Muscle layer of colon (tissue), 2 donors: ENCODE measurements at regions not wholly inside any gene's neighbourhood (a gene's known extent, or its start where the extent isn't known, plus 50 kb on each side); places are given as distances from the start of the nearest gene placed in this dataset.

ENCODE experiments used
- H3K27ac ChIP-seq: one replicate; pipeline ENCODE4 v1.7.0; 2013; ENCODE audit warnings: low read depth, mild to moderate bottlenecking, low read length, moderate library complexity
- H3K27me3 ChIP-seq, 2 donors: one replicate each; pipeline ENCODE4 v1.7.0; 2013; ENCODE audit warnings: low read length in 2 of 2, mild to moderate bottlenecking in 2 of 2; ENCODE audit not compliant: insufficient read depth in 2 of 2, control insufficient read depth in 1 of 2
- H3K36me3 ChIP-seq: one replicate; pipeline ENCODE4 v1.7.0; 2013; ENCODE audit warnings: mild to moderate bottlenecking, low read length; ENCODE audit not compliant: insufficient read depth
- H3K4me1 ChIP-seq: one replicate; pipeline ENCODE4 v1.7.0; 2013; ENCODE audit warnings: mild to moderate bottlenecking, low read length; ENCODE audit not compliant: insufficient read depth
- H3K4me3 ChIP-seq, 2 donors: one replicate each; pipeline ENCODE4 v1.7.0; 2013; ENCODE audit warnings: low read length in 2 of 2, low read depth in 1 of 2, mild to moderate bottlenecking in 1 of 2, moderate library complexity in 1 of 2
- H3K9ac ChIP-seq: one replicate; pipeline ENCODE4 v1.7.0; 2013; ENCODE audit warnings: low read length
- H3K9me3 ChIP-seq: one replicate; pipeline ENCODE4 v1.7.0; 2013; ENCODE audit warnings: mild to moderate bottlenecking, low read length
- donor health status: abdominal sarcoma.
- donor health status: Adenocarcinoma of cecum.

DNA sequence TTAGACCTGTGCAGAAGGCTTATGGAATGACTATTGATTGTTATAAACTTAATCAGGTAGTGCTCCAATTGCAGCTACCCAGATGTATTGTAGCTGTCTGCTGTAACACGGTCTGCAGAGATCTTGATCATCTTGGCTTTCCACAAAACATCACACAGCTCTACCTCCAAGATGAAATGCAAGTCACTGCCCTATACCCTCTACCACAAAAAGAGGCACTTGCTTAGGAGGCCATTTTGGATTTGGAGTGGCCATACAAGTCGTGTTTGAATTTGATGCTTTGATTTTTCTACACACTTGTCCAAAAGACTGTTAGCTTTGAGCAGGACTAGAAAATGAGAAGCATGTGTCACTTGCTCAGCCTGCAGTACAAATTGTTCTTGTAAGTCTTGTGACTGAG, 377.2 kb downstream of the TNS3 start:
- H3K27me3 ChIP-seq, result no peaks in the 10 kb centered on the region
- H3K27ac ChIP-seq, result no peak overlapping the region
- no peaks in the 10 kb centered on the region for H3K36me3 ChIP-seq
- H3K9me3 ChIP-seq, result no peaks in the 10 kb centered on the region
- no peak overlapping the region for H3K4me3 ChIP-seq
- peaks cover 7% of the 10 kb centered on the region for H3K4me1 ChIP-seq
- H3K9ac ChIP-seq, result no peak overlapping the region

DNA sequence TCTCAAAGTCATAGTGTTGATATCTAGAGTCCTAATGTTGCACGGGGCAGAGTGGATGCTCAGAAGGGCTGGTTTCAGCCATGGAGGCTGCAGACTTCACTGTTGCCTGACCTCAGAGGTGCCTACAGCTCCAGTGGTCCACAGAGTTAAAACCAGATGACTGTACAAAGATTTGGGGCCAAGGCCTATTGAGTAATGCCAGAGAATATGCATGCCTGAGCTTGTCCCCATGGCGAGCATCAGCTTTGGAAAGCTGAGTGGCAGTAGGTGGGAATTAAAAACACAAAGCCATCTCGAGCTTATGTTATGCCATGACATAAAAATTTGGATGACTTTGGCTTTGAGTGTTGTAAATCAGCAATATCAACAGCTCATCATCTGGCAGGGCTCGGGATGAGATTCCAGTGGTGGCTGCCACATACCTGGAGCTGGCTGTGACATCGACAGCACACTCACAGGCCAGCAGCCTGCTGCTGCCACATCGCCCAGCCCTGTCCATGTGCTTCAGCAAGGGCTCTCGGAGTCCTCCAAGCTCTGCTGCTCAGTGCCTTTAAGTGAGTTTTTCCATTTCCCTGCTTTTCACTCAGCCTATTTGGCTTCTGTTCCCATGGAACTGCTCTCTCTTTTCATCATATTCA, 379.6 kb downstream of the TNS3 start:
- H3K36me3 ChIP-seq, result no peaks in the 10 kb centered on the region
- no peak overlapping the region for H3K9ac ChIP-seq
- no peaks in the 10 kb centered on the region for H3K4me1 ChIP-seq
- H3K27ac ChIP-seq, result no peak overlapping the region
- H3K4me3 ChIP-seq, result no peak overlapping the region
- H3K27me3 ChIP-seq, result no peaks in the 10 kb centered on the region
- H3K9me3 ChIP-seq, result no peaks in the 10 kb centered on the region

GRCh38 chr7:47198159-47198558, 383.8 kb downstream of the TNS3 start:
- Histone ChIP-seq H3K9me3 (no peaks in the 10 kb centered on the region), H3K27ac (no peak overlapping the region), H3K36me3 (no peaks in the 10 kb centered on the region), H3K4me3 (no peak overlapping the region), H3K27me3 (no peaks in the 10 kb centered on the region), H3K4me1 (no peaks in the 10 kb centered on the region), H3K9ac (no peak overlapping the region)

- no peak overlapping the region for H3K9ac ChIP-seq
- H3K27me3 ChIP-seq, result no peaks in the 10 kb centered on the region
- no peak overlapping the region for H3K4me3 ChIP-seq
- no peak overlapping the region for H3K27ac ChIP-seq
- H3K4me1 ChIP-seq, result no peaks in the 10 kb centered on the region
- H3K36me3 ChIP-seq, result no peaks in the 10 kb centered on the region
- no peaks in the 10 kb centered on the region for H3K9me3 ChIP-seq
Observed at GRCh38 chr7:47197486-47197885, 384.4 kb downstream of the TNS3 start.

- Histone ChIP-seq H3K4me3 (no peak overlapping the region), H3K4me1 (no peaks in the 10 kb centered on the region), H3K9ac (no peak overlapping the region), H3K9me3 (no peaks in the 10 kb centered on the region), H3K36me3 (no peaks in the 10 kb centered on the region), H3K27me3 (no peaks in the 10 kb centered on the region), H3K27ac (no peak overlapping the region)
Observed at GRCh38 chr7:47196737-47197136, 385.2 kb downstream of the TNS3 start.

DNA sequence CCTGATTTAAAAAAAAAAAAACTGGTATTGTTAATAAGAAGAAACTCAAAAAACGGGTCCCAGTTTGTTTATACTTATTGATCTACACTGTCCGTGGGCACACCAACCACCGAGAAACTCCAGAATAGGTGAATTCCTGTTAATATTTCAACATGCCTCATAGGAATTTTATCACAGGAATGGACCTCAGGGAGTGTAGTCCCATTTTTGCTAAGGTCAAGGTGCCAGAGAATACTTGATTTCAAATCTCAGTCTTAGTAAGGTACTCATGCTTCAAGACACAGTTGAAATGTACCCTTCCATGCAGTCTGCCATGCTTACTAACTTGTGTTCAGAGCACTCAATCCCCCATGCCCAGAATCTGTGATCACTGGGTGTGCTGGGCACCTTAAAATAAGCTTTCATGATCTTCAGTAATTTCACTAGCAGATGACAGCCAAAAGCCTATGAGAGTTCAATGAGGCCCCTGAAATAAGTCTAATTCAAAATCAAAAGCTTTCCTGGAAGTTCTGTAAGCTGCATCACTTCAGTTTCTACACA, 385.7 kb downstream of the TNS3 start:
- no peak overlapping the region for H3K27ac ChIP-seq
- no peaks in the 10 kb centered on the region for H3K4me1 ChIP-seq
- H3K27me3 ChIP-seq, result no peaks in the 10 kb centered on the region
- no peak overlapping the region for H3K9ac ChIP-seq
- no peak overlapping the region for H3K4me3 ChIP-seq
- no peaks in the 10 kb centered on the region for H3K36me3 ChIP-seq
- H3K9me3 ChIP-seq, result no peaks in the 10 kb centered on the region

- no peaks in the 10 kb centered on the region for H3K36me3 ChIP-seq
Observed at GRCh38 chr7:47195641-47196040, 386.3 kb downstream of the TNS3 start.

DNA sequence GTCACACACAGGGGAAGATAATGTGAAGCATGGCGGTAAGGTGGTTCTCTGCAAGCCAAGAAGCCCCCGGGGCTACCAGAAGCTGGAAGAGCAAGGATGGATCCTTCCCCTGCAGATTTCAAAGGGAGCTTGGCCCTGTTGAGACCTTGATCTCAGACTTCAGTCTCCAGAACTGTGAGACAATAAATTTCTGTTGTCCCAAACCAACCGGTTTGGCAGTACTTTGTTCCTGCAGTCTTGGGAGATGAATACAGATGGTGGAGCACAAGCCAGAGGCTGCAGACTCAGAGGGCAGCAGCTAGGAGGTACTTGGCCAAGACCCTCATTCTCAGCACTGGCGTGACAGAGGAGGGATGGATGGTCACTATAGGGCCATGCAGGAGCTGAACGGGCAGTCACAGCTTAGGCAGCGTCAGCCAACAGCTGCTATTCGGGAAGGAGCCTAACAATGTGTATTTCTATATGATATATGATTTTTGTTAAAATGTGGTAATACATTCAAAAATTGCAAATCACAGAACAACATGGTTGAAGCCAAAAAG, 387.3 kb downstream of the TNS3 start:
- H3K9me3 ChIP-seq, result no peaks in the 10 kb centered on the region
- no peak overlapping the region for H3K27ac ChIP-seq
- H3K9ac ChIP-seq, result no peak overlapping the region
- H3K4me1 ChIP-seq, result no peaks in the 10 kb centered on the region
- H3K36me3 ChIP-seq, result no peaks in the 10 kb centered on the region
- no peak overlapping the region for H3K4me3 ChIP-seq
- H3K27me3 ChIP-seq, result no peaks in the 10 kb centered on the region

More at GRCh38 chr7:47195641-47196040, 386.3 kb downstream of the TNS3 start:
- Histone ChIP-seq H3K9me3 (no peaks in the 10 kb centered on the region), H3K4me3 (no peak overlapping the region), H3K27ac (no peak overlapping the region), H3K9ac (no peak overlapping the region), H3K4me1 (no peaks in the 10 kb centered on the region), H3K27me3 (no peaks in the 10 kb centered on the region)

DNA sequence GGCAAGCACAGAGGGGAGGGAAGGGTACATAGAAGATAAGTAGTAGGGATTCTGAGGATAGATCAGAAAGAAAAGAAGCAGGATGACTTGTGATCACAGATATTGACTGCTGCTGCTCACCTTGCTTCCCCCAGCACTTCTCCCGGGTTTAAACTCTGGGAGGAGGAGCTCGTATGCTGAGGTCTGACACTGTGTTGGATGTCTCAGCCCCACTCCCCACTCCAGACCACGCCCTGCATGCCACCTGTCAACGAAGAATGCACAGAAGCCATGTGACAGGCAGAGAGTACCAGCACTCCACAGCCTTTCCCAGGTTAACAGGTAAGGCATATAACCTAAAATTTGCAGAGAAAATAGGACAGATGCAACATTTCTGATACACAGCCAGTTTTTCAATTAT, 388.9 kb downstream of the TNS3 start:
- Histone ChIP-seq H3K4me1 (no peaks in the 10 kb centered on the region), H3K36me3 (no peaks in the 10 kb centered on the region), H3K4me3 (no peak overlapping the region), H3K9me3 (no peaks in the 10 kb centered on the region), H3K9ac (no peak overlapping the region), H3K27ac (no peak overlapping the region), H3K27me3 (no peaks in the 10 kb centered on the region)

DNA sequence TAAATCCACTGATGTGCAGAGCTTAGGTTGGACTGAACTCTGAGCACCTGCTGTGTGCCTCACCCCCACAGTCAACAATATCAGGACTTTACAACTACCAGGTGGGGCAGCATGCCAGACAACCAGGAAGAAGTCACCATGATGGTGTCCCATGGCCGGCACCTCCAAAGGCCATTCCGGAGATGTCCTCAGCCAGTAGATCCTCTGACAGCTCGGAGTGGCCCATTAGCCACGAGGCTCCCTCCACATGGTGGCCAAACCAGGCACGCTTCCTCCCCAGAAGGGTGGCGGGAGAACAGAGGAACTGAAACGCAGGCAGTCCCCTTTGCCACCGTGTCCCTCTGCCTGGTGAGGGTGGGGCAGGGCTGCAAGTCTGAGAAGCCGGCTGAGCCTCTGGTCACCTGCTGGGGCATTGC, 390.0 kb downstream of the TNS3 start:
- no peaks in the 10 kb centered on the region for H3K4me1 ChIP-seq
- H3K36me3 ChIP-seq, result no peaks in the 10 kb centered on the region
- H3K9ac ChIP-seq, result no peak overlapping the region
- no peak overlapping the region for H3K4me3 ChIP-seq
- H3K9me3 ChIP-seq, result no peaks in the 10 kb centered on the region
- H3K27ac ChIP-seq, result no peak overlapping the region
- no peaks in the 10 kb centered on the region for H3K27me3 ChIP-seq

DNA sequence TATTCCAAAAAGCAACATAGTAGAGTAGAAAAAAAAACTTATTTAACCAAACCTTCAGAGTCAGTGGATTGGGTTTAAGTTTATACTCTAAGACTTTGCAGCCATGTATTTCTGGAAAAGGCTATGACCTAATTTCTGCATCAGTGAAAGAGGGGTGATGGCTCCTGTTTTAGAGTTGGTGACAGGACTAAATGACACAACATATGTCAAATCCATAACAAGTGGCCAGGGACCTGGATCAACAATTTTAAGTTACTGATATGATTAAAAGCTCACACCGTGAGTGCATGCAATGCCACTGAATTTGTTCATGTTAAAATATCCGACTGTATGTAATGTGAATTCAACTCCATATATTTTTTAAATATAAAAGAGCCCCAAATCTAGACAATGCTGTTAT, 390.6 kb downstream of the TNS3 start:
- no peaks in the 10 kb centered on the region for H3K4me1 ChIP-seq
- no peaks in the 10 kb centered on the region for H3K27me3 ChIP-seq
- H3K27ac ChIP-seq, result no peak overlapping the region
- no peaks in the 10 kb centered on the region for H3K36me3 ChIP-seq
- no peaks in the 10 kb centered on the region for H3K9me3 ChIP-seq
- no peak overlapping the region for H3K4me3 ChIP-seq
- H3K9ac ChIP-seq, result no peak overlapping the region

GRCh38 chr7:47190462-47190861, 391.4 kb downstream of the TNS3 start:
- Histone ChIP-seq H3K4me3 (no peak overlapping the region), H3K27me3 (no peaks in the 10 kb centered on the region), H3K9ac (no peak overlapping the region), H3K9me3 (no peaks in the 10 kb centered on the region), H3K36me3 (no peaks in the 10 kb centered on the region), H3K27ac (no peak overlapping the region), H3K4me1 (peaks cover 8% of the 10 kb centered on the region)
